ENCODE measurements at regions not wholly inside any gene's neighbourhood (a gene's known extent, or its start where the extent isn't known, plus 50 kb on each side); places are given as distances from the start of the nearest gene placed in this dataset.

- no peak overlapping the region for H3K27ac Mint-ChIP-seq
- peaks cover 3% of the 10 kb centered on the region for H3K9me3 Mint-ChIP-seq (ENCODE audit: low read depth)
- ATAC-seq = no peak
- no peaks in the 10 kb centered on the region for H3K4me1 Mint-ChIP-seq
- ChIA-PET POLR2A (no interaction called here), CTCF (no interaction called here)
- peaks cover 45% of the 10 kb centered on the region for H3K27me3 Mint-ChIP-seq
- DNase-seq = no peak
- intact Hi-C loops (cut with DNase I, micrococcal nuclease) = no loop called here
- no peak overlapping the region for H3K4me3 Mint-ChIP-seq
- H3K36me3 Mint-ChIP-seq (ENCODE audit: low read depth) = peaks cover 2% of the 10 kb centered on the region
These were observed 64.3 kb downstream of the DMRTA2 start for GRCh38 chr1:50358962-50359361.

GRCh38 chr1:50357186-50357585, 66.1 kb downstream of the DMRTA2 start:
- Mint-ChIP-seq H3K36me3 (ENCODE audit: low read depth) (peaks cover 2% of the 10 kb centered on the region), H3K4me3 (no peak overlapping the region), H3K27me3 (peaks cover 36% of the 10 kb centered on the region), H3K27ac (no peak overlapping the region), H3K9me3 (ENCODE audit: low read depth) (peaks cover 3% of the 10 kb centered on the region), H3K4me1 (no peaks in the 10 kb centered on the region)
- CTCF ChIA-PET = interaction anchor here (1.6 kb wide), 1 partner anchor 9 kb away, joined by 6 read pairs; no protein-coding TSS in a partner anchor
- POLR2A ChIA-PET = no interaction called here
- ATAC-seq (no peak), DNase-seq (no peak)
- intact Hi-C loops (cut with DNase I, micrococcal nuclease) = no loop called here

- POLR2A ChIA-PET = no interaction called here
- CTCF ChIA-PET = interaction anchor here (0.7 kb wide), 1 partner anchor 287 kb away, joined by 3 read pairs; no protein-coding TSS in a partner anchor
- no peaks in the 10 kb centered on the region for H3K9me3 Mint-ChIP-seq (ENCODE audit: low read depth)
- ATAC-seq = no peak
- no peak for DNase-seq
- H3K27ac Mint-ChIP-seq = no peak overlapping the region
- H3K27me3 Mint-ChIP-seq = peaks cover 23% of the 10 kb centered on the region
- intact Hi-C loops (cut with DNase I, micrococcal nuclease) = no loop called here
- no peaks in the 10 kb centered on the region for H3K36me3 Mint-ChIP-seq (ENCODE audit: low read depth)
- H3K4me3 Mint-ChIP-seq = no peak overlapping the region
- no peaks in the 10 kb centered on the region for H3K4me1 Mint-ChIP-seq
These were observed 68.4 kb downstream of the DMRTA2 start for GRCh38 chr1:50354813-50355212.

GRCh38 chr1:50352428-50352827, 70.8 kb downstream of the DMRTA2 start:
- no peak overlapping the region for H3K4me3 Mint-ChIP-seq
- ChIA-PET CTCF (no interaction called here), POLR2A (no interaction called here)
- H3K27ac Mint-ChIP-seq = no peak overlapping the region
- H3K9me3 Mint-ChIP-seq (ENCODE audit: low read depth) = no peaks in the 10 kb centered on the region
- no peaks in the 10 kb centered on the region for H3K4me1 Mint-ChIP-seq
- DNase-seq (no peak), ATAC-seq (no peak)
- H3K36me3 Mint-ChIP-seq (ENCODE audit: low read depth) = no peaks in the 10 kb centered on the region
- H3K27me3 Mint-ChIP-seq = peaks cover 22% of the 10 kb centered on the region
- intact Hi-C loops (cut with DNase I, micrococcal nuclease) = no loop called here

- ATAC-seq = no peak
- H3K36me3 Mint-ChIP-seq (ENCODE audit: low read depth) = no peaks in the 10 kb centered on the region
- no peaks in the 10 kb centered on the region for H3K4me1 Mint-ChIP-seq
- ChIA-PET POLR2A (no interaction called here), CTCF (no interaction called here)
- H3K27me3 Mint-ChIP-seq = peaks cover 19% of the 10 kb centered on the region
- intact Hi-C loops (cut with DNase I, micrococcal nuclease) = no loop called here
- no peak for DNase-seq
- no peaks in the 10 kb centered on the region for H3K9me3 Mint-ChIP-seq (ENCODE audit: low read depth)
- no peak overlapping the region for H3K27ac Mint-ChIP-seq
- H3K4me3 Mint-ChIP-seq = no peak overlapping the region
These were observed 72.4 kb downstream of the DMRTA2 start for GRCh38 chr1:50350868-50351267.

- ChIA-PET POLR2A (no interaction called here), CTCF (no interaction called here)
- DNase-seq (no peak), ATAC-seq (no peak)
- Mint-ChIP-seq H3K4me3 (no peak overlapping the region), H3K9me3 (ENCODE audit: low read depth) (no peaks in the 10 kb centered on the region), H3K27ac (no peak overlapping the region), H3K27me3 (peaks cover 16% of the 10 kb centered on the region), H3K36me3 (ENCODE audit: low read depth) (no peaks in the 10 kb centered on the region), H3K4me1 (no peaks in the 10 kb centered on the region)
- intact Hi-C loops (cut with DNase I, micrococcal nuclease) = no loop called here
These were observed 72.8 kb downstream of the DMRTA2 start for GRCh38 chr1:50350421-50350820.

- ChIA-PET POLR2A (no interaction called here), CTCF (interaction anchor here (0.6 to 3.0 kb wide), 9 partner anchors 8 to 1672 kb away, joined by 3 to 14 read pairs (median 3); no protein-coding TSS in a partner anchor)
- Mint-ChIP-seq H3K27me3 (peaks cover 14% of the 10 kb centered on the region), H3K4me1 (no peaks in the 10 kb centered on the region), H3K9me3 (ENCODE audit: low read depth) (no peaks in the 10 kb centered on the region), H3K27ac (no peak overlapping the region), H3K4me3 (no peak overlapping the region), H3K36me3 (ENCODE audit: low read depth) (no peaks in the 10 kb centered on the region)
- no peak for ATAC-seq
- intact Hi-C loops (cut with DNase I, micrococcal nuclease) = loop anchor here (2.0 to 5.0 kb wide), 2 partner anchors 1672 kb away; no protein-coding TSS in a partner anchor
- no peak for DNase-seq
These were observed 74.0 kb downstream of the DMRTA2 start for GRCh38 chr1:50349242-50349565.

GRCh38 chr1:50348449-50349241, 74.6 kb downstream of the DMRTA2 start:
- Mint-ChIP-seq H3K4me1 (no peaks in the 10 kb centered on the region), H3K36me3 (ENCODE audit: low read depth) (no peaks in the 10 kb centered on the region), H3K27ac (no peak overlapping the region), H3K4me3 (no peak overlapping the region), H3K9me3 (ENCODE audit: low read depth) (no peaks in the 10 kb centered on the region), H3K27me3 (peaks cover 14% of the 10 kb centered on the region)
- ATAC-seq (peak; percentile 81), DNase-seq (peak; percentile 64)
- POLR2A ChIA-PET = no interaction called here
- intact Hi-C loops (cut with DNase I, micrococcal nuclease) = loop anchor here (2.0 to 5.0 kb wide), 2 partner anchors 1671 to 1672 kb away; no protein-coding TSS in a partner anchor
- CTCF ChIA-PET = interaction anchor here (0.6 to 3.0 kb wide), 12 partner anchors 9 to 1672 kb away, joined by 3 to 14 read pairs (median 3); no protein-coding TSS in a partner anchor

- DNase-seq = no peak
- H3K27me3 Mint-ChIP-seq = peaks cover 14% of the 10 kb centered on the region
- no peak overlapping the region for H3K4me3 Mint-ChIP-seq
- ChIA-PET CTCF (interaction anchor here (0.6 to 3.0 kb wide), 8 partner anchors 9 to 1671 kb away, joined by 3 to 14 read pairs (median 3); no protein-coding TSS in a partner anchor), POLR2A (no interaction called here)
- H3K36me3 Mint-ChIP-seq (ENCODE audit: low read depth) = no peaks in the 10 kb centered on the region
- no peak overlapping the region for H3K27ac Mint-ChIP-seq
- intact Hi-C loops (cut with DNase I, micrococcal nuclease) = loop anchor here (2.0 to 5.0 kb wide), 2 partner anchors 1671 kb away; no protein-coding TSS in a partner anchor
- no peaks in the 10 kb centered on the region for H3K9me3 Mint-ChIP-seq (ENCODE audit: low read depth)
- no peak for ATAC-seq
- no peaks in the 10 kb centered on the region for H3K4me1 Mint-ChIP-seq
These were observed 75.3 kb downstream of the DMRTA2 start for GRCh38 chr1:50347933-50348332.

- peak; percentile 26 for ATAC-seq
- Mint-ChIP-seq H3K9me3 (ENCODE audit: low read depth) (no peaks in the 10 kb centered on the region), H3K4me3 (no peak overlapping the region), H3K27ac (no peak overlapping the region), H3K27me3 (peaks cover 16% of the 10 kb centered on the region), H3K4me1 (no peaks in the 10 kb centered on the region), H3K36me3 (ENCODE audit: low read depth) (no peaks in the 10 kb centered on the region)
- ChIA-PET POLR2A (interaction anchor here (0.6 kb wide), 1 partner anchor 181 kb away, joined by 3 read pairs; no protein-coding TSS in a partner anchor), CTCF (interaction anchor here (3.0 kb wide), 1 partner anchor 14 kb away, joined by 14 read pairs; no protein-coding TSS in a partner anchor)
- DNase-seq = no peak
- intact Hi-C loops (cut with DNase I, micrococcal nuclease) = loop anchor here in 1 of 2 experiments (5.0 kb wide), 1 partner anchor 1669 kb away; no protein-coding TSS in a partner anchor
These were observed 76.6 kb downstream of the DMRTA2 start for GRCh38 chr1:50346621-50347020.

GRCh38 chr1:50343323-50343722, 79.9 kb downstream of the DMRTA2 start:
- Mint-ChIP-seq H3K4me3 (no peak overlapping the region), H3K9me3 (ENCODE audit: low read depth) (no peaks in the 10 kb centered on the region), H3K27me3 (peaks cover 9% of the 10 kb centered on the region), H3K4me1 (no peaks in the 10 kb centered on the region), H3K36me3 (ENCODE audit: low read depth) (no peaks in the 10 kb centered on the region), H3K27ac (no peak overlapping the region)
- POLR2A ChIA-PET = interaction anchor here (0.7 kb wide), 1 partner anchor 300 kb away, joined by 3 read pairs; no protein-coding TSS in a partner anchor
- CTCF ChIA-PET = interaction anchor here (0.6 to 4.1 kb wide), 3 partner anchors 11 to 24 kb away, joined by 3 to 18 read pairs (median 3); no protein-coding TSS in a partner anchor
- ATAC-seq (no peak), DNase-seq (no peak)
- intact Hi-C loops (cut with DNase I, micrococcal nuclease) = no loop called here

- Mint-ChIP-seq H3K27me3 (peaks cover 9% of the 10 kb centered on the region), H3K36me3 (ENCODE audit: low read depth) (no peaks in the 10 kb centered on the region), H3K4me1 (no peaks in the 10 kb centered on the region), H3K27ac (no peak overlapping the region), H3K9me3 (ENCODE audit: low read depth) (no peaks in the 10 kb centered on the region), H3K4me3 (no peak overlapping the region)
- intact Hi-C loops (cut with DNase I, micrococcal nuclease) = no loop called here
- ATAC-seq (no peak), DNase-seq (no peak)
- ChIA-PET CTCF (interaction anchor here (0.6 to 4.1 kb wide), 3 partner anchors 10 to 25 kb away, joined by 3 to 18 read pairs (median 3); no protein-coding TSS in a partner anchor), POLR2A (interaction anchor here (0.7 kb wide), 1 partner anchor 299 kb away, joined by 3 read pairs; no protein-coding TSS in a partner anchor)
These were observed 80.7 kb downstream of the DMRTA2 start for GRCh38 chr1:50342525-50342924.
